Activated CD4-positive, CD25-positive, alpha-beta regulatory T cell treated with anti-CD3 and anti-CD28 coated beads, Interleukin-2, amount 50 U/mL, for 24 hours (primary cell): ENCODE measurements at regions not wholly inside any gene's neighbourhood (a gene's known extent, or its start where the extent isn't known, plus 50 kb on each side); places are given as distances from the start of the nearest gene placed in this dataset.
"Not testable (repeated sequence)": the region's sequence is repeated elsewhere in the genome, so short reads cannot be mapped to it uniquely, and the experiment has no call there.

Experiments used
- ATAC-seq, 2 donors: fragments of 150-1000 bp; cut with Tn5 transposase; one replicate each; pipeline ENCODE4 v1.10.0; 2021; ENCODE audit warnings: mild to moderate bottlenecking in 1 of 2, moderate library complexity in 1 of 2

- no peak for ATAC-seq
These were observed 99.8 kb upstream of the PLEKHG1 start for GRCh38 chr6:150499882-150500312.

DNA sequence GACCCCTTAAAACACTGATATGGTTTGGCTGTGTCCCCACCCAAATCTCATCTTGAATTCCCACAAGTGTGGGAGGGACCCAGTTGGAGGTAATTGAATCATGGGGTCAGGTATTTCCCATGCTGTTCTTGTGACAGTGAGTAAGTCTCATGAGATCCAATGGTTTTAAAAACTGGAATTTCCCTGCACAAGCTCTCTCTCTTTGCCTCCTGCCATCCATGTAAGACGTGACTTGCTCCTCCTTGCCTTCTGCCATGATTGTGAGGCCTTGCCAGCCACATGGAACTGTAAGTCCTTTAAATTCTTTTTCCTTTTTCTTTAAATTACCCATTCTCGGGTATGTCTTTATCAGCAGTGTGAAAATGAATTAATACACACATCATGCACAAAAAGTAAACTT, 99.1 kb upstream of the PLEKHG1 start:
- ATAC-seq, result not testable (repeated sequence)

GRCh38 chr6:150503041-150503440, 96.6 kb upstream of the PLEKHG1 start:
- no peak for ATAC-seq

DNA sequence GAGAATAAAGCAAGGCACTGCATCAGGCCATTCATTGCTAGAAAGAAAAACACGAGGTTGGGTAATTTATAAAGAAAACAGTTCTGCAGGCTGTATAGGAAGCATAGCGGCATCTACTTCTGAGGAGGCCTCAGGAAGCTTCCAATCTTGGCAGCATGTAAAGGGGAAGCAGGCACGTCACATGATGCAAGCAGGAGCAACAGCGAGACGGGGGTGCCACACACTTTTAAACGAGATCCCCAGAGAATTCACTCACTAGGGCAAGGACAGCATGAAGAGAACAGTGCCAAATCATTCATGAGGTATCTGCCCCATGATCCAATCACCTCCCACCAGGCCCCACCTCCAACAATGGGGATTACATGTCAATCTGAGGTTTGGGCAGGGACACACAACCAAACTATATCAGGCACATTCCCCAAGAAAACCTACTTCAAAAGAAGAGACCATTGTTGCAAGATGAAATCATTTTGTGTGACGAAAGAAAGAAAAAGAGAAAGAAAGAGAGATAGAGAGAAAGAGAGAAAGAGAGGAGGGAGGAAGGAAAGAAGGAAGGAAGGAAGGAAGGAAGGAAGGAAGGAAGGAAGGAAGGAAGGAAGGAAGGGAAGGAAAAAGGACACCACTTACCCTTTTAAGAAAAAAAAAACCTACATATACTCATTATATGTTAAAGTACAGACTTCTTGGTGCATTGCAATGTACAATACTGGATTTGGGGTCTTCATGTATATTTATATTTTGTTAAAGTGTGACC, 95.9 kb upstream of the PLEKHG1 start:
- ATAC-seq, result no peak

- not testable (repeated sequence) for ATAC-seq
These were observed 92.3 kb upstream of the PLEKHG1 start for GRCh38 chr6:150507361-150507760.

GRCh38 chr6:150510576-150510975, 89.1 kb upstream of the PLEKHG1 start:
- no peak for ATAC-seq

DNA sequence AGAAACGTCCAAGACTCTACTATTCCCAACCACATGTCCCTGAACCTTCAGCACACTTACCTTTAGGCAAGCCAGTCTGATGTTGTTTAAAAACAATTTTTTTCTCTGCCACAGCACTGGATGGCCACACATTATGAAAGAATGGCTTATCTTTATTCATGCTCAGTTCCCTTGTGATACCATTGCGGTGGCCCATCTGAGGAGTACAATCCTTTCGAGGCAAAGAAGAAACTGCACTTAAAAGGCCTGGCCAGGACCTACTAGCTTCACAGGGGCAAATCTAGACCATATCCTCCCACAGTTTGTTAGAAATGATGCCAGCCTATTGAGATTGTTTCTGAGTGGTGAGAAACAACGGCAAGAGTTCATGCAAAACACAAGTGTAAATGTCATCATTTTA, 88.4 kb upstream of the PLEKHG1 start:
- ATAC-seq, result no peak

- ATAC-seq, result no peak
These were observed 84.8 kb upstream of the PLEKHG1 start for GRCh38 chr6:150514806-150515380.

- ATAC-seq, result no peak
These were observed 83.5 kb upstream of the PLEKHG1 start for GRCh38 chr6:150516199-150516598.

DNA sequence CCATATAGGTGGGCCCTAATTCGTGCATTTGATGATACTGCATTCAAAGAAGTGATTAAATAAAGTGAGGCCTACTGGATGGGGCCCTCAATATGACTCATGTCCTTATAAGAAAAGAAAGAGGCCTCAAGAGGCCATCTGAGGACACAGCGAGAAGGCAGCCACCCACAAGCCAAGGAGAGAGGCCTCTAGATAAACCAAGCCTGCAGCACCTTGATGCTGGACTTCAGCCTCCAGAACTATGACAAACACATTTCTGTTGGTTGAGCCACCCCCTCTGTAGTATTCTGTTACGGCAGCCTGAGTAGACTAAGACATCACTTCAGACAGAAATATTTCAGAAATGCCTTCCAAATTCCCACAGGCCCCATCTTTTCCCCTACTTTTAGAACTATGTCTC, 82.5 kb upstream of the PLEKHG1 start:
- no peak for ATAC-seq

DNA sequence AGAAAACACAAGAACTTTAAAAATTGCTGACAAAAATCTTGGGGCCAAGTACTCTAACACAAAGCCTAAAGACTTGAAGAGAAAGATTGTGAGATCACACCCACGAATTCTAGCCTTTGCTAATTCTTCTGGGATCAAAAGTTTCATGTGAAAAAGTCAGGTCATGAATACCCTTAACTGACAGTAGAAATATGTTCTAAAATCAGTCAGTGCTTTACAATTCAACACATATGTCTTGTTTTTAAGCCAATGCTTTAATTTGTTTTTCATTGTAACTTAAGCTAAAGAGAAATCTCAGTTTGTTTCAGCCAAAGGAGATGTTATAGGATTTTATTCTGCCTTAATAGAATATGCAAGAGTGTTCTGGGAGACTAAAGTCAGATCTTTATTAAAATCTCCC, 78.2 kb upstream of the PLEKHG1 start:
- ATAC-seq, result no peak

DNA sequence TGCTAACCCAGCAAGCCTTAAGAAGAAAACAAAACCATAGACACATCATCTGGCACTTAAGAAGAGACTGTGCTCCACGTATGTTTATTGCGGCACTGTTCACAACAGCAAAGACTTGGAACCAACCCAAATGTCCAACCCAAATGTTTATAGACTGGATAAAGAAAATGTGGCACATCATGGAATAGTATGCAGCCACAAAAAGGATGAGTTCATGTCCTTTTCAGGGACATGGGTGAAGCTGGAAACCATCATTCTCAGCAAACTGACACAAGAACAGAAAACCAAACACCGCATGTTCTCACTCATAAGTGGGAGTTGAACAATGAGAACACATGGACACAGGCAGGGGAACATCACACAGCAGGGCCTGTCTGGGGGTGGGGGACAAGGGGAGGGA, 76.5 kb upstream of the PLEKHG1 start:
- ATAC-seq, result not testable (repeated sequence)

GRCh38 chr6:150525300-150525699, 74.4 kb upstream of the PLEKHG1 start:
- no peak for ATAC-seq

DNA sequence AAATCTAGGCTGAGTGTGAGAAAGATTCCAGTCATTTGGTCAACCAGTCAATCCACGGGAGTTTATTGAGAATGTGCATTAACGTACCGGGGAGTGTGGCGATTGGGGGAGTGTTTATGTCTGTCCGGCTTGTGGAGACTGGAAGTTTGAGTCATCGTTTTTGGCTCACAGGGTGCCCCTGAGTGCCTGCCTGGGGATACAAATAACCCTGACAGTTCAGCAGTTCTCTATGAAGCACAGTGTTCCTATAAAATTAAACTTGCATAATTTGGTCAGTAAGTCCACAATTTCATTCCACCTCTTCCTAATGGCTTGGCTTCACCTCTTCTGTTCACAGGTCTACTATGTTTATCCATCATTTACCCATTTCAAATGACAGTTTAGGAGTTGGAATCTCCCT, 72.6 kb upstream of the PLEKHG1 start:
- ATAC-seq, result no peak

GRCh38 chr6:150528648-150529285, 70.9 kb upstream of the PLEKHG1 start:
- no peak for ATAC-seq

DNA sequence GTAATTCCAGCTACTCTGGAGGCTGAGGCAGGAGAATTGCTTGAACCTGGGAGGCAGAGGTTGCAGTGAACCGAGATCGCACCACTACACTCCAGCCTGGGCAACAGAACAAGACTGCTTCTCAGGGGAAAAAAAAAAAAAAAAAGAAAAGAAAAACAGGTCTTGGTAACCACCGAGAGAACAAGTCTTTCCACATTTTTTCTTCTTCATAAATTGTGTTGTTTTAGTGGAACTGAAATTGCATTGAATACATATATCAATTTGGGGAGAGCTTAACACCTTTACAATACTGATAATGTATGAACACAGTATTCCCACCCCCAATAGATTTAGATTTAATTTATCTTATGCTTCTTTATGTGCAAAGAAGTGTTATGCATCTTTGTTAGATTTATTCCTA, 70.0 kb upstream of the PLEKHG1 start:
- ATAC-seq, result no peak

DNA sequence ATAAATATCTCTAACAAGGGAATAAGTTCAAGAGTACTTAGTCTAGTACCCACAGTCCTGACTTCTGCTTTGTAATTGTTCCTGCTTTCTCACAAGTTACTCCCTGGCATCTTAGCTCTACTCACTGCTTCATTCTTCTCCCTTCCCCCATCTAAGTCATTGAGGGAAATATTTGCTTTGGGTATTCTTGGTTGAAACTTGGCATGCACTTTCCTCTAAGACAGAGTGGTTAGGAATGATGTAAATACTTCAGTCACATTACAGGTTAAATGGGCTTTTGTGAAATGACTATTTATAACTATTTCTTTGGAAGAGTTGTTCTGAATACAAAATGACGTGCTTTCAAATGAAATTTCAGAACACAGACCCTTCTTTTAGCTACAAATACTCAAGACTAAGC, 67.7 kb upstream of the PLEKHG1 start:
- no peak for ATAC-seq

DNA sequence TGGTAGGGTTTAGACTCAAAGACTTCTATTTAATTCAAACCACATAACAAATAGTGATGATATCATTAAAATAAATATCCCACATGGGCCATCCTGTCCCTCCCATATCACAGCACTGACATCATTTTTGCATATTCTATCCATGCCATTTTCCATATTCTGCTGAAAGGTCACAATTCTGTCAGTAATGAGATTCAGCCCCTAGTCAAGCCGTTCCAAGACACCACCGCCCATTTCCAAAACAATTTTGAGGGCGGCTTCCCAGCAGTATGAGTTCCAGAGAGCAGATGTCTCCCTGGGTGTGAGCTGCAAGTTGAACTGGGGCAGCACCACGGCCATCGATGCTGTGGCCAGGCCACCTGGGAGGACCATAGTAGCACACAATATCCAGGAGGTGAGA, 65.1 kb upstream of the PLEKHG1 start:
- no peak for ATAC-seq

DNA sequence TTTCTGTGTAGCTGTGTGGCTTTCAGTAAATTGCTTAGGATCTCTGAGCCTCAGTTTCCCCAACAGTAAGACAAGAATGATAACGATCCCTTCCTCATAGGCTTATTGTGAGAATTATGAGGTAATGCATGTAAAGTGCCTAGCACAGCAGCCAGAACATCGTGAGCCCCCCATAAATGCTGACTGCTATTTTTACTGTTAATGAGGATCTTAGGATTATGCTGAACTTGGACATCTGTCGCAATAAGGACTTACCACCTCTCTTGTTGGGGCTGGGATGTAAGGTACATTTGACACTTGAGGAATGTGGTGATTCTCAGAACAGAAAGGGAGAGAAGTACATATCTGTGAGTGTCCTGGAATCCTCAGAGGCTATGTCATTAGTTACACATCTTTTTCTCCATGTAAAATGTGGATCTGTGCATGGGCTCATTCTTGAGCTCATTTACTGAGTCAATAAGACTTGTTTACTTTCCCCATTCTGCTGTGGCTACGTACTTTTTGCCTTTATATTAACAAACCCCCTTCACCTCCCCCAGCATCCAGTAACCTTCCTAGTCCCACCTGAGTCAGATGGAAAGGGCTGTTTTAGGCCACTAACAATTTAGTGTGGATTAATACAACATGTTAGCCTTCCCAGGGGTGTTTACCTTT, 64.4 kb upstream of the PLEKHG1 start:
- ATAC-seq, result no peak

DNA sequence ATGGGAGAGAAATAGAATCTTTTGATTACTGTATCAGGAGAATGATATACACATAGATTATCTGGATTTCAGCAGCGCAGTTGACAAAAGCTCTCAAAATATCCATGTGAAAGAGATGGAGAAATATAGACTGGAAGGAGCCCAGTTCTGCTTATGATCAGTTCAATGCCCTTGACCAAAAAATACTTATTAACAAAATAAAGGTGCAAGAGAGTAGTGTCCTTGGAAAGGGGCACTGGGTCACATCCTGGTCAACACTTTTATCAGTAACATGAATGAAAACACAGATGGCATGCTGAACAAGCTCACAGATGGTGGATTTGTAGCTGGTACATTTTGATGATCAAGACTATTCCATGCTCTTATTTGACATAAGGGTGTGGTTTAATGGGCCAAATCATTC, 63.9 kb upstream of the PLEKHG1 start:
- ATAC-seq, result no peak

- no peak for ATAC-seq
These were observed 62.9 kb upstream of the PLEKHG1 start for GRCh38 chr6:150536835-150537234.

GRCh38 chr6:150537491-150537890, 62.2 kb upstream of the PLEKHG1 start:
- ATAC-seq, result no peak

GRCh38 chr6:150537893-150538292, 61.8 kb upstream of the PLEKHG1 start:
- no peak for ATAC-seq

- ATAC-seq, result no peak
These were observed 60.6 kb upstream of the PLEKHG1 start for GRCh38 chr6:150539111-150539510.
